GM10266 (cell line): ENCODE measurements at regions not wholly inside any gene's neighbourhood (a gene's known extent, or its start where the extent isn't known, plus 50 kb on each side); places are given as distances from the start of the nearest gene placed in this dataset.

Source experiments
- DNase-seq: peaks from one replicate; pipeline ENCODE4 v3.0.0; 2012; ENCODE audit errors: extremely low spot score
- TF ChIP-seq, protein P1 (sequence below): IDR thresholded peaks from 2 replicates; pipeline ENCODE4 v1.5.1; 2012; ENCODE audit warnings: mild to moderate bottlenecking, low read depth; ENCODE audit not compliant: control insufficient read depth, insufficient read depth; ENCODE audit errors: missing control alignments

GRCh38 chr9:100884518-100884917 lies 144.0 kb upstream of the PLPPR1 start:
- TF ChIP-seq, protein P1, sequence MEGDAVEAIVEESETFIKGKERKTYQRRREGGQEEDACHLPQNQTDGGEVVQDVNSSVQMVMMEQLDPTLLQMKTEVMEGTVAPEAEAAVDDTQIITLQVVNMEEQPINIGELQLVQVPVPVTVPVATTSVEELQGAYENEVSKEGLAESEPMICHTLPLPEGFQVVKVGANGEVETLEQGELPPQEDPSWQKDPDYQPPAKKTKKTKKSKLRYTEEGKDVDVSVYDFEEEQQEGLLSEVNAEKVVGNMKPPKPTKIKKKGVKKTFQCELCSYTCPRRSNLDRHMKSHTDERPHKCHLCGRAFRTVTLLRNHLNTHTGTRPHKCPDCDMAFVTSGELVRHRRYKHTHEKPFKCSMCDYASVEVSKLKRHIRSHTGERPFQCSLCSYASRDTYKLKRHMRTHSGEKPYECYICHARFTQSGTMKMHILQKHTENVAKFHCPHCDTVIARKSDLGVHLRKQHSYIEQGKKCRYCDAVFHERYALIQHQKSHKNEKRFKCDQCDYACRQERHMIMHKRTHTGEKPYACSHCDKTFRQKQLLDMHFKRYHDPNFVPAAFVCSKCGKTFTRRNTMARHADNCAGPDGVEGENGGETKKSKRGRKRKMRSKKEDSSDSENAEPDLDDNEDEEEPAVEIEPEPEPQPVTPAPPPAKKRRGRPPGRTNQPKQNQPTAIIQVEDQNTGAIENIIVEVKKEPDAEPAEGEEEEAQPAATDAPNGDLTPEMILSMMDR, result no peak
- no peak for DNase-seq

GRCh38 chr9:100890321-100890720 lies 138.2 kb upstream of the PLPPR1 start:
- TF ChIP-seq, protein P1, result no peak
- no peak for DNase-seq

DNA sequence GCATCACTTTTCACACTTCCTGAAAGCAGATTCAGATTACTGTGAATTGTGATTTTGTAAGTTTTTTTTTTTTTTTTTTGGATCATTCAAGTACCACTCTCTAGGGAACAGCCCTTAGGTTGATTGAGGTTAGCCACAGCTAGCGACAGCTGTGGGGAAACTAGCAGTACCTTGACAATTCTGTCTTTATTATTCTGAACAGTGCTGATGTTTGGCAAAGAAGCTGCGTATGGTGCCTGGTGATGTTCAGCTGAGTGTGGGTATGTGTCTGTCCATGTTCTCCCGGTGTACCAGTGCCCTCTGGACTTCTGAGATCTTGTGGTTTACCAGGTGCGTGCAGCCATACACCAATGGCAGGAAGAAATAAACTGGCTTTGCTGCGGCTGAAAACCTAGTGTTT lies 117.3 kb upstream of the PLPPR1 start:
- TF ChIP-seq, protein P1, result no peak

GRCh38 chr9:100913257-100913656 lies 115.3 kb upstream of the PLPPR1 start:
- TF ChIP-seq, protein P1, result no peak
- no peak for DNase-seq

More for the DNA sequence above, 117.3 kb upstream of the PLPPR1 start:
- DNase-seq, result no peak

GRCh38 chr9:100914266-100914665 lies 114.3 kb upstream of the PLPPR1 start:
- TF ChIP-seq, protein P1, result no peak
- no peak for DNase-seq

DNA sequence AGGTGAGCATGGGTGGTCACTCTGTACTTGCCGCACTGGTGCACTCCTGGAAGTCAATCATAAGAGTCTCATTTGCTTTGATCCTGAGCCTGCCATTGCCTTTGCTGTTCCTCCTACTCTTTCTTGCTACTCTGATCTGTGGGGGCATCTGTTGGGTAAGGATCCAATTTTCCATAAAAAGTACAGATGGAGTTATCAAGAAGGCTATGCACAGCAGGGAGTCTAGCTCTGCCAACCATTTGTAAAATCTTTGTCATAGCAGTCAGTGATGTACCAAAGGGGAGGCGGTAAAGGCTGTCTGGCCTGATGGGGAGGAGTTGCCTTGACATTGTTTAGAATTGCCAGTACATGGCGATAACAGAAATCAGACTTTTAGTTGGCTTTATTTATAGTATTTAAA lies 109.0 kb upstream of the PLPPR1 start:
- DNase-seq, result no peak
- TF ChIP-seq, protein P1, result no peak

- TF ChIP-seq, protein P1, result no peak
- DNase-seq, result no peak
Measured at GRCh38 chr9:100926366-100926765, 102.2 kb upstream of the PLPPR1 start.

GRCh38 chr9:100927763-100928162 lies 100.8 kb upstream of the PLPPR1 start:
- no peak for DNase-seq
- TF ChIP-seq, protein P1, result no peak
